ENCODE measurements at regions not wholly inside any gene's neighbourhood (a gene's known extent, or its start where the extent isn't known, plus 50 kb on each side); places are given as distances from the start of the nearest gene placed in this dataset.

DNA sequence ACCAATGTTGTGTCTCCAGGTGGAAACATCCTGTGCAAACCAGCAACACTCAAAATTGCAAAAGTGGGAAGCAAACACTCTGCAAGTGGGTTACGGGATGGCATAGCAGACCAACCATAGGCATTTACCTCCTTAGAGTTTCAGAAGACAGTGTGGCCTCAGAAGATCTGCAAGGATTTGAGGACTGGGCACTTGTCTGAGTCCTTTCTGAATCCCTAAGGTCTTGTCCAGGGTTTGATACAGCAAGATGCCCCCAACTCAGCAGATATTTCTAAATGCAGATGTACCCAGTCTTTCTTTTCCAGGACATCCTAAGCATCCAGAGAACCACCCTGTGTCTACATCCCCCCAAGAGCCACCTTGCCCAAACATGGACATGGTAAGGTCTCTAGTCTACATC, 51.7 kb upstream of the SHANK2 start:
- Histone ChIP-seq H3K27me3 (ENCODE audit: low read depth) (no peaks in the 10 kb centered on the region), H3K4me1 (no peaks in the 10 kb centered on the region), H3K4me3 (no peak overlapping the region), H3K9me3 (no peaks in the 10 kb centered on the region), H3K36me3 (replicated peaks) (no peaks in the 10 kb centered on the region)
- no peak for DNase-seq (ENCODE audit: low spot score in 2 of 2)
- in situ Hi-C loops (cut with MboI; ENCODE audit: low sequenced_read_pairs) = no loop called here

DNA sequence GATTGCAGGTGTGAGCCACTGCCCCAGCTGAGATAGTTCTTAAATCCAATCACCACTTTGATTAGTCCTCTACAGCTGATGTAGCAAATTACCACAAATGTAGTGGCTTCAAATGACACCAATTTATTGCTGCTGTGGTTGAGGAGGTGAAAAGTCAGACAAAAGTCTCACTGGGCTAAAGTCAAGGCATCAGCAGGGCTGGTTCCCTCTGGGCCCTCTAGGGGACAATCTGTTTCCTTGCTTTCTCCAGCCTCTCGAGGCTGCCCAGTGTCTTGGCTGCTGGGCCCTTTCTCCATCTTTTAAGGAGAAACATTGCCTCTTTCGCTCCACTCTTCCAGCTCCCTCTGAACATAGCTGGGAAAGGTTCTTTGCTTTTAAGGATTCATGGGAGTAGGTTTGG, 50.5 kb upstream of the SHANK2 start:
- DNase-seq (ENCODE audit: low spot score in 2 of 2) = no peak
- Histone ChIP-seq H3K36me3 (replicated peaks) (no peaks in the 10 kb centered on the region), H3K9me3 (no peaks in the 10 kb centered on the region), H3K4me3 (no peak overlapping the region), H3K4me1 (no peaks in the 10 kb centered on the region), H3K27me3 (ENCODE audit: low read depth) (no peaks in the 10 kb centered on the region)
- in situ Hi-C loops (cut with MboI; ENCODE audit: low sequenced_read_pairs) = no loop called here

DNA sequence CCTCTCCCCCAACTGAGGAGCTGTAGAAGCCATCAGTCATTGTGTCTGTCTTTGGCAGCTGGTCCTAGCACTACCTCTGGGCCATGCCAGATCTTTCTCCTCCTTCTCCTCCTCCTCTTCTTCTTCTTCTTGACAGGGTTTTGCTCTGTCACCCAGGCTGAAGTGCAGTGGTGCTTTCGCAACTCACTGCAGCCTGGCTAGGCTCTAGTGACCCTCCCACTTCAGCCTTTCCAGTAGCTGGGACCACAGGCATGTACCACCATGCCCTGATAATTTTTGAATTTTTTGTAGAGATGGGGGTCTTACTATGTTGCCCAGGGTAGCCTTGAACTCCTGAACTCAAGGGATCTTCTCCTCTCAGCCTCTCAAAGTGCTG, 50.1 kb upstream of the SHANK2 start:
- no peaks in the 10 kb centered on the region for H3K9me3 ChIP-seq
- H3K4me1 ChIP-seq = no peaks in the 10 kb centered on the region
- in situ Hi-C loops (cut with MboI; ENCODE audit: low sequenced_read_pairs) = no loop called here
- no peaks in the 10 kb centered on the region for H3K36me3 ChIP-seq (replicated peaks)
- H3K4me3 ChIP-seq = no peak overlapping the region
- no peaks in the 10 kb centered on the region for H3K27me3 ChIP-seq (ENCODE audit: low read depth)
- DNase-seq (ENCODE audit: low spot score in 2 of 2) = no peak

Data from HAP-1 (cell line).